NCI-H2227 treated with DMSO at 0.1 percent for 48 hours (cell line): ENCODE measurements at regions not wholly inside any gene's neighbourhood (a gene's known extent, or its start where the extent isn't known, plus 50 kb on each side); places are given as distances from the start of the nearest gene placed in this dataset.
"Not testable (repeated sequence)": the region's sequence is repeated elsewhere in the genome, so short reads cannot be mapped to it uniquely, and the experiment has no call there.

Experiments used
- DNase-seq: peaks from one replicate; lab custom pipeline; 2025; lab: John Stamatoyannopoulos, UW

- DNase-seq = no peak
Measured at GRCh38 chr11:109480251-109480650, 58.3 kb downstream of the C11orf87 start.

GRCh38 chr11:109486129-109486528, 64.1 kb downstream of the C11orf87 start:
- DNase-seq = no peak

GRCh38 chr11:109490953-109491635, 69.1 kb downstream of the C11orf87 start:
- DNase-seq = no peak

GRCh38 chr11:109506115-109506514, 84.1 kb downstream of the C11orf87 start:
- DNase-seq = no peak

- no peak for DNase-seq
Measured at GRCh38 chr11:109507331-109507730, 85.3 kb downstream of the C11orf87 start.

- DNase-seq = no peak
Measured at GRCh38 chr11:109507836-109508561, 86.0 kb downstream of the C11orf87 start.

- DNase-seq = no peak
Measured at GRCh38 chr11:109508943-109509342, 87.0 kb downstream of the C11orf87 start.

GRCh38 chr11:109510316-109510715, 88.3 kb downstream of the C11orf87 start:
- no peak for DNase-seq

- no peak for DNase-seq
Measured at GRCh38 chr11:109511598-109511997, 89.6 kb downstream of the C11orf87 start.

- no peak for DNase-seq
Measured at GRCh38 chr11:109512249-109512648, 90.3 kb downstream of the C11orf87 start.

- DNase-seq = no peak
Measured at GRCh38 chr11:109512680-109513079, 90.7 kb downstream of the C11orf87 start.

GRCh38 chr11:109514313-109515018, 92.5 kb downstream of the C11orf87 start:
- no peak for DNase-seq

- DNase-seq = no peak
Measured at GRCh38 chr11:109519253-109519652, 97.3 kb downstream of the C11orf87 start.

- no peak for DNase-seq
Measured at GRCh38 chr11:109521571-109522086, 99.6 kb downstream of the C11orf87 start.

GRCh38 chr11:109522116-109522755, 100.2 kb downstream of the C11orf87 start:
- DNase-seq = no peak

GRCh38 chr11:109525636-109526035, 103.6 kb downstream of the C11orf87 start:
- DNase-seq = not testable (repeated sequence)

- no peak for DNase-seq
Measured at GRCh38 chr11:109526061-109526460, 104.1 kb downstream of the C11orf87 start.

- no peak for DNase-seq
Measured at GRCh38 chr11:109526931-109527330, 104.9 kb downstream of the C11orf87 start.

GRCh38 chr11:109527496-109527895, 105.5 kb downstream of the C11orf87 start:
- DNase-seq = no peak

- no peak for DNase-seq
Measured at GRCh38 chr11:109547356-109548027, 125.5 kb downstream of the C11orf87 start.

- DNase-seq = no peak
Measured at GRCh38 chr11:109552376-109552775, 130.4 kb downstream of the C11orf87 start.

GRCh38 chr11:109553284-109553683, 131.3 kb downstream of the C11orf87 start:
- no peak for DNase-seq
